ENCODE measurements at regions not wholly inside any gene's neighbourhood (a gene's known extent, or its start where the extent isn't known, plus 50 kb on each side); places are given as distances from the start of the nearest gene placed in this dataset.

DNA sequence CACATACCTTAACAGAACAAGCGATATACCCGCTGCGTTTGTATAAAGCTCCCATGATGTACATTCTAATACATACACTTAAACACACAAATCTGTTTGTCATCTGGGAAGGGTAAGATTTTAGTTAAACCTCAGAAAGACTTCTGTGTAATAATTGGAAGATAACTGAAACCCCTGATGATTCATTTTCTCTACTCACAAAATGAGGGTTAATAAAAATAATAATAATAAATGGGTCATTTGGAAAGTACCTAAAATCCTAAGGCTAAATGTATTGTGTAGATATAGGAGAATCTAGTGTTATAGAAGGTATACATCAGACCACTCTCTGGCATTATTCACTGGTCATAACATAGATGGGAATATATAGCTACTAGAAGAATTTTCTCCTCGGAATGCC, 64.7 kb upstream of the SOX9 start:
- BruUV-seq (replicated peaks) = no TSS peak
- Histone ChIP-seq H2AFZ (ENCODE audit: low read depth, low read length) (no peak overlapping the region), H3K4me2 (ENCODE audit: insufficient read depth, low read length) (no peak overlapping the region), H3K4me3 (replicated peaks in 1 of 3; ENCODE audit: insufficient read depth in 1 of 3, low read depth in 1 of 3, low read length in 3 of 3) (no peak overlapping the region), H3K36me3 (ENCODE audit: control insufficient read depth in 2 of 2, extremely low read depth in 1 of 2, insufficient read depth in 2 of 2, low read length in 2 of 2) (no peaks in the 10 kb centered on the region), H3K27ac (ENCODE audit: insufficient read depth, low read depth, low read length) (no peak overlapping the region), H4K20me1 (replicated peaks; ENCODE audit: control insufficient read depth, extremely low read depth, insufficient read depth, low read length) (no peaks in the 10 kb centered on the region), H3K9me1 (replicated peaks; ENCODE audit: control insufficient read depth, extremely low read depth, insufficient read depth, low read length) (no peaks in the 10 kb centered on the region), H3K27me3 (ENCODE audit: control insufficient read depth in 2 of 2, insufficient read depth in 2 of 2, low read length in 2 of 2) (no peaks in the 10 kb centered on the region), H3K79me2 (ENCODE audit: control insufficient read depth, insufficient read depth, low read length) (no peaks in the 10 kb centered on the region), H3K9me3 (replicated peaks; ENCODE audit: control insufficient read depth, insufficient read depth, low read length) (no peaks in the 10 kb centered on the region), H3K4me1 (ENCODE audit: control insufficient read depth, extremely low read depth, insufficient read depth, low read length) (no peaks in the 10 kb centered on the region), H3K9ac (replicated peaks; ENCODE audit: extremely low read depth, insufficient read depth, low read length) (no peak overlapping the region)
- TF ChIP-seq, protein P1, sequence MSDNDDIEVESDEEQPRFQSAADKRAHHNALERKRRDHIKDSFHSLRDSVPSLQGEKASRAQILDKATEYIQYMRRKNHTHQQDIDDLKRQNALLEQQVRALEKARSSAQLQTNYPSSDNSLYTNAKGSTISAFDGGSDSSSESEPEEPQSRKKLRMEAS (IDR thresholded peaks at IDR 0.05; ENCODE audit: insufficient read depth, insufficient read length) = no peak
- TF ChIP-seq JUN (IDR thresholded peaks at IDR 0.05; ENCODE audit: borderline replicate concordance, insufficient read depth, insufficient read length, low read depth) (no peak), MYC (IDR thresholded peaks at IDR 0.05; ENCODE audit: low read depth, low read length) (no peak), FOS (IDR thresholded peaks at IDR 0.05; ENCODE audit: borderline replicate concordance, insufficient read depth, low read length) (no peak), GATA2 (IDR thresholded peaks at IDR 0.05; ENCODE audit: insufficient read depth, insufficient read length, low read depth, low read length) (no peak), EZH2 (IDR thresholded peaks at IDR 0.05; ENCODE audit: borderline replicate concordance, low read depth, low read length, severe bottlenecking) (no peak), POLR2A (IDR thresholded peaks at IDR 0.05; ENCODE audit: low read depth, low read length) (no peak), POLR2AphosphoS5 (IDR thresholded peaks at IDR 0.05; ENCODE audit: insufficient read depth, low read depth, low read length) (no peak)
- TF ChIP-seq, protein P2, sequence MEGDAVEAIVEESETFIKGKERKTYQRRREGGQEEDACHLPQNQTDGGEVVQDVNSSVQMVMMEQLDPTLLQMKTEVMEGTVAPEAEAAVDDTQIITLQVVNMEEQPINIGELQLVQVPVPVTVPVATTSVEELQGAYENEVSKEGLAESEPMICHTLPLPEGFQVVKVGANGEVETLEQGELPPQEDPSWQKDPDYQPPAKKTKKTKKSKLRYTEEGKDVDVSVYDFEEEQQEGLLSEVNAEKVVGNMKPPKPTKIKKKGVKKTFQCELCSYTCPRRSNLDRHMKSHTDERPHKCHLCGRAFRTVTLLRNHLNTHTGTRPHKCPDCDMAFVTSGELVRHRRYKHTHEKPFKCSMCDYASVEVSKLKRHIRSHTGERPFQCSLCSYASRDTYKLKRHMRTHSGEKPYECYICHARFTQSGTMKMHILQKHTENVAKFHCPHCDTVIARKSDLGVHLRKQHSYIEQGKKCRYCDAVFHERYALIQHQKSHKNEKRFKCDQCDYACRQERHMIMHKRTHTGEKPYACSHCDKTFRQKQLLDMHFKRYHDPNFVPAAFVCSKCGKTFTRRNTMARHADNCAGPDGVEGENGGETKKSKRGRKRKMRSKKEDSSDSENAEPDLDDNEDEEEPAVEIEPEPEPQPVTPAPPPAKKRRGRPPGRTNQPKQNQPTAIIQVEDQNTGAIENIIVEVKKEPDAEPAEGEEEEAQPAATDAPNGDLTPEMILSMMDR (IDR thresholded peaks at IDR 0.05; ENCODE audit: extremely low read depth in 1 of 2, insufficient read depth in 1 of 2, low read depth in 1 of 2, low read length in 2 of 2) = no peak
- ChIA-PET CTCF (interaction anchor here (1.5 kb wide), 1 partner anchor 38 kb away, joined by 3 read pairs; no protein-coding TSS in a partner anchor), POLR2A (no interaction called here)
- intact Hi-C loops (cut with micrococcal nuclease) = no loop called here
- FAIRE-seq (no peak), DNase-seq (ENCODE audit: low read depth, low spot score) (no peak)
- dilution Hi-C loops (cut with MboI; ENCODE audit: extremely low pct_ligation_motif_present, low sequenced_read_pairs) = no loop called here

Data from endothelial cell of umbilical vein (primary cell).